Dendritic cell treated with granulocyte-macrophage colony-stimulating factor and Interleukin-4, amounts not matched to agents 40 ng/mL and 50 ng/mL, for 4 days (primary cell): ENCODE measurements at regions not wholly inside any gene's neighbourhood (a gene's known extent, or its start where the extent isn't known, plus 50 kb on each side); places are given as distances from the start of the nearest gene placed in this dataset.

Source experiments
- H3K27ac Mint-ChIP-seq: one replicate; pipeline ENCODE4 v1.8.0; 2022; ENCODE audit warnings: mild to moderate bottlenecking, mixed read lengths
- H3K27me3 Mint-ChIP-seq: one replicate; pipeline ENCODE4 v1.8.0; 2022; ENCODE audit warnings: mild to moderate bottlenecking, mixed read lengths
- H3K36me3 Mint-ChIP-seq: one replicate; pipeline ENCODE4 v1.8.0; 2022; ENCODE audit warnings: low read depth, mixed read lengths
- H3K4me1 Mint-ChIP-seq: one replicate; pipeline ENCODE4 v1.8.0; 2022; ENCODE audit warnings: low read depth, mixed read lengths
- H3K4me3 Mint-ChIP-seq: one replicate; pipeline ENCODE4 v1.8.0; 2022; ENCODE audit warnings: mild to moderate bottlenecking, moderate library complexity, mixed read lengths
- H3K9me3 Mint-ChIP-seq: one replicate; pipeline ENCODE4 v1.8.0; 2022; ENCODE audit warnings: mixed read lengths
- intact Hi-C: fragments of 100-400 bp; cut with micrococcal nuclease; formaldehyde crosslinking; loops from one replicate; pipeline ENCODE4 v1.15.0; 2022

DNA sequence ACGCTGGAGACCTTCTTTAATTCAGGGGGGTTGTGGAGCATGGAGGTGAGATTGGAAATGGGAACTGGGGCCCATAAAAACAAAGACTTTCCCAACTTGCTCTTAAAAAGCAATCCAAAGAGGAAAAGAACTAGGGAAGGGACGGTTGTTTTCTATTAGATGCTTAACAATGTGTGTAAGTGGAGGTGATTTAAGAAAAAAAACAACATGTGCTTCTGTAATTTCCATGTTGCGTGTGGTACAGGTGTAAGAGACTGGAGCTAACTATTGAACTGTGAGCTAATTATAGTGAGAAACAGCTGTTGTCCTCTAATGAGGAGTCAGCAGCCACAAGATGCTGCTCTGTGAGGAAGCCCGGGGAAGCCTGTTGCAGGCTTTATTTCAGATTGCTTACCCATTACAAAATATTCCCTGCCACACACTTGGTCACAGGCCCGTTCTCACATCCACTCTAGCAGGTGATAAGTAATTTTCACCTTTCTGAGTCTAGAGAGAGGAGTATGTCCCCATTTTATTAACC is 280.6 kb upstream of the PARD3B start:
- Mint-ChIP-seq H3K9me3 (peaks cover 2% of the 10 kb centered on the region), H3K4me1 (no peaks in the 10 kb centered on the region), H3K4me3 (no peak overlapping the region), H3K27ac (no peak overlapping the region), H3K27me3 (peaks cover 20% of the 10 kb centered on the region), H3K36me3 (no peaks in the 10 kb centered on the region)
- intact Hi-C loops = loop anchor here (10.0 kb wide), 1 partner anchor 1660 kb away; no protein-coding TSS in a partner anchor

- no peak overlapping the region for H3K4me3 Mint-ChIP-seq
- H3K9me3 Mint-ChIP-seq = peaks cover 13% of the 10 kb centered on the region
- no peaks in the 10 kb centered on the region for H3K4me1 Mint-ChIP-seq
- H3K36me3 Mint-ChIP-seq = no peaks in the 10 kb centered on the region
- H3K27me3 Mint-ChIP-seq = peaks cover 20% of the 10 kb centered on the region
- intact Hi-C loops = loop anchor here (10.0 kb wide), 1 partner anchor 1659 kb away; no protein-coding TSS in a partner anchor
- no peak overlapping the region for H3K27ac Mint-ChIP-seq
These were observed 279.5 kb upstream of the PARD3B start for GRCh38 chr2:204265681-204266181.

DNA sequence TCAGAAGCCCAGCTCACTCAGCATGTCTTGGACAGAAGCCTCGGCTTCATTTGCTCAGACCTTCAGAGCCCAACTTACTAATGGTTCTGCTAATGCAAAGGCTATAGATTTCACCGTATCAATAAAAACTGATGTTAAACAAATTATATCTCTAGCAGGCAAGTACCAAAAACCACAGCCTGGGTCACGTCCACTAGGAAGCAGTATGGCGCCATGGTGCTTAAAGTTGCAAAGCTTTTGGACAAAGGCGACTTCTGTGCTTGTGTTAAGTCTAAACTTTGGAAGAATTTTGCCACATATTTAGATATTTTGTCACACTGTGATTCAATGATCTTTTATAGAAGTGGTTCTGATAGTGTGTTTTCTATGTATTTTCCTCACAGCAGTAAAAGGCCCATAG is 276.8 kb upstream of the PARD3B start:
- Mint-ChIP-seq H3K27me3 (peaks cover 16% of the 10 kb centered on the region), H3K4me3 (no peak overlapping the region), H3K27ac (no peak overlapping the region), H3K36me3 (no peaks in the 10 kb centered on the region), H3K9me3 (peaks cover 15% of the 10 kb centered on the region), H3K4me1 (no peaks in the 10 kb centered on the region)
- intact Hi-C loops = loop anchor here (10.0 kb wide), 1 partner anchor 1656 kb away; no protein-coding TSS in a partner anchor

DNA sequence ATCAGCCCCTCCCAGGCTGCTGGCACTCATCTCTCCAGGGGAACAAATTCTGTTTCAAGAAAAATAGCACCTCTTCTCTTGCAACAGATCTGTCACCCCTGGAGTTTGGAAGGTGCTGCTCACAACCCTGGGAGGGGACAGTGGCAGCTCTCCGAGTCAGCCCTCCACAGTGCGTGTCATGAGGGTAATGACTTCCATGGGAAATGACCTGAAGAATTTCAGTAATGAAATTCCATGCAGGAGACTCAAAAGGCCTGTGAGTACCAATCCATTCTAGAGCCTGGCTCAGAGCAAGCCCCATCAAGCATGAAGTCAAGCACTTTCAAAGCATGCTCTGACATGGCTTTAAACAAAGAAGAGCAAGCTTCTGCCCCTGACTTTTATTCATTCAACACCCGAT is 276.3 kb upstream of the PARD3B start:
- H3K4me1 Mint-ChIP-seq = no peaks in the 10 kb centered on the region
- H3K9me3 Mint-ChIP-seq = peaks cover 15% of the 10 kb centered on the region
- H3K4me3 Mint-ChIP-seq = no peak overlapping the region
- H3K36me3 Mint-ChIP-seq = no peaks in the 10 kb centered on the region
- intact Hi-C loops = loop anchor here (10.0 kb wide), 1 partner anchor 1656 kb away; no protein-coding TSS in a partner anchor
- H3K27me3 Mint-ChIP-seq = peaks cover 12% of the 10 kb centered on the region
- no peak overlapping the region for H3K27ac Mint-ChIP-seq

- H3K36me3 Mint-ChIP-seq = no peaks in the 10 kb centered on the region
- H3K4me1 Mint-ChIP-seq = no peaks in the 10 kb centered on the region
- H3K27me3 Mint-ChIP-seq = peaks cover 2% of the 10 kb centered on the region
- H3K4me3 Mint-ChIP-seq = no peak overlapping the region
- no peak overlapping the region for H3K27ac Mint-ChIP-seq
- intact Hi-C loops = no loop called here
- peaks cover 15% of the 10 kb centered on the region for H3K9me3 Mint-ChIP-seq
These were observed 273.2 kb upstream of the PARD3B start for GRCh38 chr2:204272089-204272488.

DNA sequence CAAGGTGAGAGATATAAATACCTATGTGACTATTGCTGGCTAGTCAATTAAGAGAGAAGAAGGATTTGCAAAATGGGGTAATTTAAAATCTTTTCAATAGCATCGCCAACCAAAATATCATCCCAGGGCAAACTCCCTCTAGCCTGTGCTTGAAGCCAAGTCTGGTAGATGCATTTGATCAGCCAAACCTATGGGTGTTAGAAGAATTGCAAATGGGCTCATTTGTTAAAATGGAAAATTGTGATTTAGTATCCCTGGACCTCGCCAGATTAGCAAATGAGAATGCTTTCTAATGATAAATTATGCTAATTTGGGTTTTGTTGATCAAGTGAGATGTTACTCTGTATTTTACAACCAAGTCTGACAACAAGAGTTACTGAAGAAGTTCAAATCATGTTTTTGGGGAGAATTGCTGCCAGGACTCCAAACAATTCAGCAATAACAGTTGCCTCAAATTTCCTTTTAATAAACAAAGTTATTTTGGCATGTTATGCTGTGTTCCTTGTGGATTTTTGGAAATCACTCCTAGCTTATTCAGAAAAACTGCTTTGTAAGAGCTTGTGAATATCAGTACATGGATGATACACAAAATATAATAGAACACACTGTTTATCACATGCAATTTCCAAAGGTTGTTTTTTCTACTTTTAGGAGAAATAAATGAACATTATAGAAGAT is 272.5 kb upstream of the PARD3B start:
- H3K27ac Mint-ChIP-seq = no peak overlapping the region
- intact Hi-C loops = no loop called here
- no peaks in the 10 kb centered on the region for H3K4me1 Mint-ChIP-seq
- no peaks in the 10 kb centered on the region for H3K36me3 Mint-ChIP-seq
- peaks cover 2% of the 10 kb centered on the region for H3K27me3 Mint-ChIP-seq
- H3K4me3 Mint-ChIP-seq = no peak overlapping the region
- H3K9me3 Mint-ChIP-seq = peaks cover 15% of the 10 kb centered on the region

GRCh38 chr2:204274429-204274828 is 270.8 kb upstream of the PARD3B start:
- no peaks in the 10 kb centered on the region for H3K36me3 Mint-ChIP-seq
- no peaks in the 10 kb centered on the region for H3K4me1 Mint-ChIP-seq
- intact Hi-C loops = no loop called here
- peaks cover 15% of the 10 kb centered on the region for H3K9me3 Mint-ChIP-seq
- no peak overlapping the region for H3K4me3 Mint-ChIP-seq
- peaks cover 2% of the 10 kb centered on the region for H3K27me3 Mint-ChIP-seq
- H3K27ac Mint-ChIP-seq = no peak overlapping the region

- Mint-ChIP-seq H3K9me3 (peaks cover 9% of the 10 kb centered on the region), H3K4me1 (no peaks in the 10 kb centered on the region), H3K4me3 (no peak overlapping the region), H3K36me3 (no peaks in the 10 kb centered on the region), H3K27ac (no peak overlapping the region), H3K27me3 (peaks cover 2% of the 10 kb centered on the region)
- intact Hi-C loops = no loop called here
These were observed 270.3 kb upstream of the PARD3B start for GRCh38 chr2:204274991-204275390.

DNA sequence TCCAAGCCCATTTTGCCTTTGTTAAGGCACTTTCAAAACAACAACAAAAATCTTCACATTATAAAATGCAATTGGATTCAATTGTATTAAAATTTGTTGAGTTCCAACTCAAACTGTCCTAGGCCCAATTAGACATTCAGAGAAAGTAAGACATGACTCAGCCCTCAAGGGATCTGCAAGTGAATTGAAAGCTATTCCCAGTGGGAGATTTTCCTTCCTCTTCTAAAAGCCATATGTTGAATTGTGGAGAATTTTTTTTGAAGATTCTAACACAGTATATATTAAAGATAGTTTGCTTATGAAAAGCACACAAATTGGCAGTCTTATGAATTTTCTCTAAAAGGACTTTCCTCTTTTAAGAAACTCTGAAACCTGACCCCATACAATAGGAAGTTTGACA is 268.0 kb upstream of the PARD3B start:
- Mint-ChIP-seq H3K36me3 (no peaks in the 10 kb centered on the region), H3K4me1 (no peaks in the 10 kb centered on the region), H3K9me3 (no peaks in the 10 kb centered on the region), H3K27me3 (peaks cover 3% of the 10 kb centered on the region), H3K4me3 (no peak overlapping the region), H3K27ac (no peak overlapping the region)
- intact Hi-C loops = no loop called here

GRCh38 chr2:204278454-204278853 is 266.8 kb upstream of the PARD3B start:
- Mint-ChIP-seq H3K4me3 (no peak overlapping the region), H3K36me3 (no peaks in the 10 kb centered on the region), H3K4me1 (no peaks in the 10 kb centered on the region), H3K27me3 (peaks cover 3% of the 10 kb centered on the region), H3K9me3 (no peaks in the 10 kb centered on the region), H3K27ac (no peak overlapping the region)
- intact Hi-C loops = no loop called here

DNA sequence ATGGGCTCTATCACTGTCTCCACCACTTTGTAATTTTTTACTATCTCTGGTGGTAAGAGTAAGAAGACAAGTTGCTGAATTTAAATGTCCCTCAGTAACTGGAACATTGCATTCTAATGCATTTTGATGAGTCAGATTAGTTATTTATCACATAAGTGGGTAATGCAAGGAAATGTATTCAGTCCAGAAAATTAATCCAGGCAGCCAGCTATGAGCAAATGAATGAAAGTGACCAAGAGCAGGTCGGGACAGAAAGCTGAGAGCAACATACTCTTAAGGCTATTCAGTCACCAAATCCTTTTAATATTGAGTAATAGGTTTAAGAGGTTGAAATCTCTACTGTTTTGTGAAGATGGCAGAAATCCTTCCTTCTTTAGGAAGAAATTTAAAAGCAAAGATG is 265.5 kb upstream of the PARD3B start:
- peaks cover 2% of the 10 kb centered on the region for H3K27me3 Mint-ChIP-seq
- H3K4me1 Mint-ChIP-seq = no peaks in the 10 kb centered on the region
- no peaks in the 10 kb centered on the region for H3K9me3 Mint-ChIP-seq
- H3K27ac Mint-ChIP-seq = no peak overlapping the region
- no peaks in the 10 kb centered on the region for H3K36me3 Mint-ChIP-seq
- intact Hi-C loops = no loop called here
- no peak overlapping the region for H3K4me3 Mint-ChIP-seq

DNA sequence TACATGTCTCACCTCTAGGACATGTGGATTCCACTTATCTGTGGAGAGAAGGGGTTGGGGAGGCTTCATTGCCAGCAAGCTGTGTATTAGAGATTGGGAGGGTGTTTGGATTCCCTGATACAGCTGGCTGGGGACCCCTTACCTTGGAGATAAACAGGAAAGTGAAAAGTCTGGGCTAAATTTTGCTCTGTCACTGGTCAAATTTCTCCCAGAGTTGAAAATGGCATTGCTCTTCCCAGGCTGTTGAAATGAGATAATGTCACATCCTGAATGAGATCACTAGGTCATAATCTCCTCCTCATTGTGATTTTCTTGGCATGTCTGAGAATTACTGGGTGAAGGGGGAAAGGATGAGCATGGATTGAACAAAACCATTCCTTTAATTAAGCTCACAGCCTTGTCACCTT is 265.0 kb upstream of the PARD3B start:
- peaks cover 2% of the 10 kb centered on the region for H3K27me3 Mint-ChIP-seq
- no peaks in the 10 kb centered on the region for H3K36me3 Mint-ChIP-seq
- H3K27ac Mint-ChIP-seq = no peak overlapping the region
- no peaks in the 10 kb centered on the region for H3K9me3 Mint-ChIP-seq
- intact Hi-C loops = no loop called here
- H3K4me3 Mint-ChIP-seq = no peak overlapping the region
- no peaks in the 10 kb centered on the region for H3K4me1 Mint-ChIP-seq

- Mint-ChIP-seq H3K36me3 (no peaks in the 10 kb centered on the region), H3K9me3 (no peaks in the 10 kb centered on the region), H3K4me1 (no peaks in the 10 kb centered on the region), H3K27ac (no peak overlapping the region), H3K27me3 (peaks cover 2% of the 10 kb centered on the region), H3K4me3 (no peak overlapping the region)
- intact Hi-C loops = no loop called here
These were observed 263.2 kb upstream of the PARD3B start for GRCh38 chr2:204282081-204282480.

DNA sequence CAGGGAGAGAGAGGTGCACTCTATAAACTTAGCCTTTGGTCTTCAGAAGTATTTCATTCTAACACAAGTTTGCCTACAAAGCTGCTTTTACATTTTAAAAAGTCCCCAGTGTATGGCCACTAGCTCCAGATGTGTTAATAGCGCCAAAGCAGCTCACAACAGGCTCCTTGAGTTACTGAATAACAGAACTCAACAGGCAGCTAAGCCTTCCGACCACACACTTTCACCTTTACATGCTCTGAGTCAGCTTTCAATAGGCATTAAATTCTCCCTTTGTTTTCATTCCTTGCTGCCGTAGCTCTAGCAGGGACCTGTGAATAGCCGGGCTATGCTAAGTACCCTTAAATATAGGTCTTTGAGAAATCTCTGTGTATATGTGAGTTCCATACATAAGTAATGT is 262.8 kb upstream of the PARD3B start:
- Mint-ChIP-seq H3K27ac (no peak overlapping the region), H3K36me3 (no peaks in the 10 kb centered on the region), H3K4me1 (no peaks in the 10 kb centered on the region)

GRCh38 chr2:204289066-204289465 is 256.2 kb upstream of the PARD3B start:
- Mint-ChIP-seq H3K27me3 (no peaks in the 10 kb centered on the region), H3K9me3 (no peaks in the 10 kb centered on the region), H3K36me3 (no peaks in the 10 kb centered on the region), H3K4me3 (no peak overlapping the region), H3K27ac (no peak overlapping the region), H3K4me1 (no peaks in the 10 kb centered on the region)
- intact Hi-C loops = no loop called here

More for the DNA sequence above, 262.8 kb upstream of the PARD3B start:
- H3K4me3 Mint-ChIP-seq = no peak overlapping the region
- intact Hi-C loops = no loop called here
- H3K9me3 Mint-ChIP-seq = no peaks in the 10 kb centered on the region
- peaks cover 2% of the 10 kb centered on the region for H3K27me3 Mint-ChIP-seq
